IMR-90 (cell line): ENCODE measurements at regions not wholly inside any gene's neighbourhood (a gene's known extent, or its start where the extent isn't known, plus 50 kb on each side); places are given as distances from the start of the nearest gene placed in this dataset.

Source experiments
- ATAC-seq: fragments of 200-7000 bp; cut with Tn5 transposase; 2 replicates; pipeline ENCODE4 v1.9.1; 2020; ENCODE audit warnings: low read depth, mild to moderate bottlenecking, moderate library complexity
- BruUV-seq: library from RNA; stranded (reverse); fragments of 400-500 nt; replicated peaks from 2 replicates; lab custom pipeline; 2021; lab: Mats Ljungman, UMichigan
- CTCF ChIA-PET: fragments of 300-600 bp; formaldehyde crosslinking; extraction: SDS; loops from one replicate; lab custom pipeline; 2021; ENCODE audit warnings: antibody characterized with exemption; lab: Yijun Ruan, JAX
- POLR2A ChIA-PET: fragments of 300-600 bp; sonication (Branson Sonifier 250); formaldehyde crosslinking; loops from one replicate; lab custom pipeline; 2022; ENCODE audit warnings: antibody characterized with exemption; ENCODE audit not compliant: unreplicated experiment; lab: Charles Lee
- DNase-seq: peaks from one replicate; pipeline ENCODE4 v3.0.0; 2013
- H2AFZ ChIP-seq: replicated peaks from 2 replicates; pipeline ENCODE3; 2013; ENCODE audit warnings: low read length, mild to moderate bottlenecking; ENCODE audit not compliant: poor library complexity
- H2AK5ac ChIP-seq: 2 replicates; pipeline ENCODE4 v1.6.1; 2013; ENCODE audit warnings: low read depth, low read length, inconsistent platforms
- H2AK9ac ChIP-seq: replicated peaks from 2 replicates; pipeline ENCODE3; 2013; ENCODE audit warnings: mild to moderate bottlenecking, low read depth, low read length, moderate library complexity; ENCODE audit not compliant: poor library complexity
- H2BK120ac ChIP-seq: 2 replicates; pipeline ENCODE4 v1.6.1; 2013; ENCODE audit warnings: low read depth, low read length, inconsistent platforms
- H2BK15ac ChIP-seq: 3 replicates; pipeline ENCODE4 v1.6.1; 2013; ENCODE audit warnings: low read depth, low read length, inconsistent platforms
- H2BK20ac ChIP-seq: 2 replicates; pipeline ENCODE4 v1.6.1; 2013; ENCODE audit warnings: low read depth, mild to moderate bottlenecking, inconsistent platforms, low read length, moderate library complexity
- H2BK5ac ChIP-seq: 2 replicates; pipeline ENCODE4 v1.6.1; 2013; ENCODE audit warnings: mild to moderate bottlenecking, low read depth, low read length, inconsistent platforms; ENCODE audit not compliant: poor library complexity, severe bottlenecking
- H3K14ac ChIP-seq: replicated peaks from 2 replicates; pipeline ENCODE4 v1.6.1; 2013; ENCODE audit warnings: low read depth, low read length, inconsistent platforms
- H3K18ac ChIP-seq: 2 replicates; pipeline ENCODE4 v1.6.1; 2013; ENCODE audit warnings: low read depth, low read length, control low read depth
- H3K23ac ChIP-seq: 2 replicates; pipeline ENCODE4 v1.6.1; 2013; ENCODE audit warnings: low read depth, low read length, inconsistent platforms
- H3K27ac ChIP-seq: 2 replicates; pipeline ENCODE4 v1.5.1; 2013; ENCODE audit warnings: mild to moderate bottlenecking, control low read depth, low read length; ENCODE audit not compliant: insufficient read depth
- H3K27me3 ChIP-seq: 2 replicates; pipeline ENCODE4 v1.6.1; 2013; ENCODE audit warnings: low read length; ENCODE audit not compliant: control insufficient read depth, insufficient read depth
- H3K36me3 ChIP-seq: 2 replicates; pipeline ENCODE4 v1.6.1; 2013; ENCODE audit warnings: low read length, mixed read lengths; ENCODE audit not compliant: control insufficient read depth, insufficient read depth
- H3K4ac ChIP-seq: 2 replicates; pipeline ENCODE4 v1.6.1; 2013; ENCODE audit warnings: low read depth, low read length, inconsistent platforms
- H3K4me1 ChIP-seq: 2 replicates; pipeline ENCODE4 v1.6.1; 2013; ENCODE audit warnings: low read length, mixed read lengths; ENCODE audit not compliant: control insufficient read depth, insufficient read depth
- H3K4me2 ChIP-seq: 2 replicates; pipeline ENCODE4 v1.6.1; 2013; ENCODE audit warnings: low read depth, mild to moderate bottlenecking, control low read depth, low read length, moderate library complexity
- H3K4me3 ChIP-seq: 2 replicates; pipeline ENCODE4 v1.5.1; 2013; ENCODE audit warnings: low read depth, mild to moderate bottlenecking, control low read depth, low read length, moderate library complexity; ENCODE audit not compliant: insufficient read depth
- H3K56ac ChIP-seq: 2 replicates; pipeline ENCODE4 v1.6.1; 2013; ENCODE audit warnings: low read length, inconsistent platforms; ENCODE audit not compliant: insufficient read depth; ENCODE audit errors: extremely low read depth
- H3K79me1 ChIP-seq, 2 experiments: 2 replicates each; pipeline ENCODE4 v1.6.1; 2013; ENCODE audit warnings: low read length in 2 of 2, inconsistent platforms in 1 of 2, low read depth in 1 of 2
- H3K9ac ChIP-seq: 2 replicates; pipeline ENCODE4 v1.6.1; 2013; ENCODE audit warnings: low read depth, low read length, control low read depth
- H3K9me1 ChIP-seq: 2 replicates; pipeline ENCODE4 v1.6.1; 2013; ENCODE audit warnings: low read length, inconsistent platforms; ENCODE audit not compliant: insufficient read depth
- H3K9me3 ChIP-seq: 2 replicates; pipeline ENCODE4 v1.6.1; 2013; ENCODE audit warnings: low read length; ENCODE audit not compliant: control insufficient read depth, insufficient read depth
- H4K20me1 ChIP-seq: 2 replicates; pipeline ENCODE4 v1.6.1; 2013; ENCODE audit warnings: low read length, inconsistent platforms; ENCODE audit not compliant: insufficient read depth
- H4K5ac ChIP-seq: 2 replicates; pipeline ENCODE4 v1.6.1; 2013; ENCODE audit warnings: mild to moderate bottlenecking, low read depth, low read length, control low read depth
- H4K8ac ChIP-seq, 2 experiments: 2 replicates each; pipeline ENCODE4 v1.6.1; 2013; ENCODE audit warnings: low read depth in 2 of 2, low read length in 2 of 2, control low read depth in 1 of 2, inconsistent platforms in 1 of 2
- H4K91ac ChIP-seq: 2 replicates; pipeline ENCODE4 v1.6.1; 2013; ENCODE audit warnings: low read depth, low read length, inconsistent platforms; ENCODE audit not compliant: insufficient read depth
- MAFK ChIP-seq: IDR thresholded peaks from 2 replicates; pipeline ENCODE4 v1.6.1; 2012; ENCODE audit warnings: low read depth, low read length, improper control_type of control experiment
- RCOR1 ChIP-seq: IDR thresholded peaks from 2 replicates; pipeline ENCODE4 v1.6.1; 2012; ENCODE audit warnings: mild to moderate bottlenecking, low read length, improper control_type of control experiment; ENCODE audit not compliant: insufficient replicate concordance
- WGBS, 2 experiments: methylation state at CpG; one replicate each; pipeline versions ENCODE4 v1.1.5 to v1.1.7; 2013; ENCODE audit warnings: missing lambda C conversion rate in 2 of 2; ENCODE audit not compliant: insufficient read length in 1 of 2; ENCODE audit errors: extremely low coverage in 2 of 2; 5-methylcytosine and 5-hydroxymethylcytosine counted together
- dilution Hi-C: fragments of 300-500 bp; cut with HindIII; formaldehyde crosslinking; loops from one replicate; pipeline ENCODE4 v1.14.3; 2018; ENCODE audit warnings: low sequenced_read_pairs; ENCODE audit not compliant: unreplicated experiment
- in situ Hi-C: fragments of 300-500 bp; cut with MboI; formaldehyde crosslinking; loops from 3 replicates; pipeline ENCODE4 v1.14.3; 2019; ENCODE audit warnings: low sequenced_read_pairs, inconsistent platforms, mixed read lengths
- intact Hi-C: fragments of 100-400 bp; cut with micrococcal nuclease; formaldehyde crosslinking; loops from 2 replicates; pipeline ENCODE4 v1.10.0; 2022
- TF ChIP-seq, protein P1 (sequence below): fragments of 150-350 bp; IDR thresholded peaks from 2 replicates; pipeline ENCODE4 v1.6.1; 2016; ENCODE audit warnings: low read depth, mild to moderate bottlenecking, low read length, moderate library complexity, borderline replicate concordance

DNA sequence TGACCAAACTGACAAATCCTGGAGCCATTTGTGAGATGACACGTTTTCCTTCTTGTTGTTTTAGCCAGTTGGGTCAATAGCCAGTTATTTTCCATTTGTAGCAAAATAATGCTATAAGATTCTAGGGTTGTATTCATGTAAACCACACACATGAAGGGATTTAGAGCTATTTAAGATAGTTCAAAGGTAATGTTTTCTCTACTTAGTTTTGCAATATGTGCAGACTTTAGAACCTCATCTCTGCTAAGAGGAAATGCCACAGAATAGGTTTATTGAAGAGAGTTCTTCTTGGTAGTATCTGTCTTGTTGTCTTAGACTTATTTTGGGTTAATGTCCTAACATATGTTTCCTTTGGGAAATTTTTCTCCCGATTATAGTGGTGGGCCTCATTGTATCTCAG lies 213.5 kb upstream of the RIMS1 start:
- CTCF ChIA-PET = no interaction called here
- Histone ChIP-seq H2AK5ac (no peak overlapping the region), H3K23ac (no peak overlapping the region), H4K91ac (no peak overlapping the region), H3K18ac (no peak overlapping the region), H3K4ac (no peak overlapping the region), H3K27ac (no peak overlapping the region), H2AFZ (no peak overlapping the region), H4K5ac (no peak overlapping the region), H4K20me1 (no peaks in the 10 kb centered on the region), H2BK5ac (no peak overlapping the region), H2BK20ac (no peak overlapping the region), H3K79me1 (no peaks in the 10 kb centered on the region), H3K4me3 (no peak overlapping the region), H4K8ac (no peak overlapping the region), H3K4me2 (no peak overlapping the region), H3K56ac (no peak overlapping the region), H3K14ac (no peak overlapping the region), H2BK120ac (no peak overlapping the region), H2BK15ac (no peak overlapping the region), H3K4me1 (no peaks in the 10 kb centered on the region), H3K36me3 (no peaks in the 10 kb centered on the region), H3K27me3 (no peaks in the 10 kb centered on the region), H3K9ac (no peak overlapping the region), H3K9me1 (no peaks in the 10 kb centered on the region), H3K9me3 (no peaks in the 10 kb centered on the region), H2AK9ac (no peak overlapping the region)
- intact Hi-C loops = no loop called here
- POLR2A ChIA-PET = no interaction called here
- no TSS peak for BruUV-seq
- TF ChIP-seq RCOR1 = no peak
- no peak for TF ChIP-seq MAFK
- TF ChIP-seq, protein P1, sequence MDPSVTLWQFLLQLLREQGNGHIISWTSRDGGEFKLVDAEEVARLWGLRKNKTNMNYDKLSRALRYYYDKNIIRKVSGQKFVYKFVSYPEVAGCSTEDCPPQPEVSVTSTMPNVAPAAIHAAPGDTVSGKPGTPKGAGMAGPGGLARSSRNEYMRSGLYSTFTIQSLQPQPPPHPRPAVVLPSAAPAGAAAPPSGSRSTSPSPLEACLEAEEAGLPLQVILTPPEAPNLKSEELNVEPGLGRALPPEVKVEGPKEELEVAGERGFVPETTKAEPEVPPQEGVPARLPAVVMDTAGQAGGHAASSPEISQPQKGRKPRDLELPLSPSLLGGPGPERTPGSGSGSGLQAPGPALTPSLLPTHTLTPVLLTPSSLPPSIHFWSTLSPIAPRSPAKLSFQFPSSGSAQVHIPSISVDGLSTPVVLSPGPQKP = no peak
- DNase-seq (no peak), ATAC-seq (no peak)
- no CpG with 5 or more reads among the region's 2 CpGs for WGBS, 2 experiments
- dilution Hi-C loops = no loop called here
- in situ Hi-C loops = no loop called here
